ENCODE measurements at regions not wholly inside any gene's neighbourhood (a gene's known extent, or its start where the extent isn't known, plus 50 kb on each side); places are given as distances from the start of the nearest gene placed in this dataset.

- TF ChIP-seq POLR2AphosphoS5 (IDR thresholded peaks at IDR 0.05) (no peak), EP300 (IDR thresholded peaks at IDR 0.05) (no peak), CTCF (IDR thresholded peaks at IDR 0.05) (no peak), POLR2A (IDR thresholded peaks at IDR 0.05) (no peak)
Observed at GRCh38 chr5:24281818-24282217, 363.0 kb downstream of the CDH10 start.

Measured in upper lobe of left lung (tissue), 4 donors.